GM21381 (cell line): ENCODE measurements at regions not wholly inside any gene's neighbourhood (a gene's known extent, or its start where the extent isn't known, plus 50 kb on each side); places are given as distances from the start of the nearest gene placed in this dataset.

Experiments used
- ATAC-seq: cut with Tn5 transposase; IDR thresholded peaks from one replicate; pipeline ENCODE4 v1.9.1; 2021; ENCODE audit warnings: mild to moderate bottlenecking, moderate library complexity; ENCODE audit not compliant: unreplicated experiment

- no peak for ATAC-seq
Observed at GRCh38 chr6:137434640-137435039, 59.6 kb downstream of the OLIG3 start.

DNA sequence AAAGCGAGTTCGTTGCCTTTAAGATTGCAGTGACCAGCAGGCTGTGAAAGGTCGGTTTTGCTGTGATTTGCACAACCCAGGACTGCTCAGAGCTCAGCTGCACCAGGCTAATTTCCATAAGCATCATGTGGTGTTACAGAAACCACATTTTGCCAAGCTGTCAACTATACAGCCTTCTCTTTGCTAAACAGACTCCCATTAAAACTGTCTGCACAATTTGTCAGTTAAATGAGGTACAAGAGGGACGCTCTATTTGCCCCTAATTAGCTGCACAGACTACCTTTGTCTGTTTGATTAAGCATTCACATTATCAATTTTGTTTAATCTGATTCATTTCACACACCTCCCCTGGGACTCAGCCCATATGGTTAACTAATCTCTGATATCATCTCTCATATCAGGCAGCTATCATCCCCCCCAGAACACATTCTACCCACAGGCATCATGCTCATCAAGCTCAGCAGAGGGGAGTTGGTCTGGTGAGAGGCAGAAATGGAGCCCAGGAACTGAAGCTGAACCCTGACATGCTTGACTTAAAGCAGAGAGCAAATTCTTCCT is 62.1 kb downstream of the OLIG3 start:
- ATAC-seq = no peak

- ATAC-seq = no peak
Observed at GRCh38 chr6:137430954-137431353, 63.2 kb downstream of the OLIG3 start.

GRCh38 chr6:137427656-137428290 is 66.4 kb downstream of the OLIG3 start:
- ATAC-seq = no peak

DNA sequence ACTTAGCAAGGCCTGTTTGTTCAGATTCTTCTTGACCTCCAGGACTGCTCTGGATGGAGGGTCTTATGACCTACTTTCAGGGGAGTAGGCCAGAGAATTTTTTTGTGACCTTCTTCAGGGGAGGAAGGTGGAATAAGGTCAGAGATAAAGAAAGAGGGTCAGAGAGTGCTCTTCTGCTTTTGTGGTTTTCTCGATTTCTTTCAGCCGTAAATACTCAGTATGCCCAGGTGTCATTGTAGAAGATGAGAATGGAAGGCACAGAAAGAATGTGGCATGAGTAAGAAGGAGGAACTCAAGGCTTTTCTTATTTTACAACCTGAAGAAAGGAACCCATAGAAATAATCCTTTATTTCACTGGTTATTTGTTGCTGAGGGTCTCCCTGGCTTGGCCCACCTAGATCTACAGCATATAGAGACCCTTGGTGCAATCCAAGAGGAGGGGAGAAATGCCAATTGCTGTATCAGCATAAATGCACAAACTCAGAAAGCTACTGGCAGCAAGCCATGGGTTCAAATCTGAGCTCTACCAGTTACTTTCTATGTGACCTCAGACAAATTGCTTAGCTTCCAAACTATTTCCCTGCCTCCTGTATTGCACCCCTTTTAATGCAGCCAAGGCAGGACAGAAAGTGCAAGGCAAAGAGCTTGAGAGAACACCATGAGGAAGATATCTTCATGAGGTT is 68.0 kb downstream of the OLIG3 start:
- no peak for ATAC-seq

- no peak for ATAC-seq
Observed at GRCh38 chr6:137424251-137424650, 69.9 kb downstream of the OLIG3 start.

GRCh38 chr6:137423451-137424168 is 70.6 kb downstream of the OLIG3 start:
- ATAC-seq = no peak

DNA sequence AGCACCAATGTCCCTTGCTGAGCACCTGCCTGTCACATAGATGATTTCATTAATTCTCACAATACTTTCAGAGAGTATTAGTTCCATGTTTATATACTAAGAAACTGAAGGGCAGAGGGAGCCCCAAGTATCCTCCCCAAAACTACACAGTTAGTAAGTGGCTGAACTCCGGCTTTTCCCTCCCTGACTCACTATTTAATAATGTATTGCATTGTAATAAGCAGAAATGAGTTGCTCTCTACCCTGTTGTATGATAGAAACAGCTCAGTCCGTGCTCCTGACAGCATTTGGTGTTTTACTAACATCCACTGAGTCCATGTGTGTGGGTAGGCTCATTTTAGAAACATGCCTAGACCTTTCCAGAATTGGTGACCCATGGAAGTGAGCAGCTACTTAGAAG is 76.8 kb downstream of the OLIG3 start:
- no peak for ATAC-seq

DNA sequence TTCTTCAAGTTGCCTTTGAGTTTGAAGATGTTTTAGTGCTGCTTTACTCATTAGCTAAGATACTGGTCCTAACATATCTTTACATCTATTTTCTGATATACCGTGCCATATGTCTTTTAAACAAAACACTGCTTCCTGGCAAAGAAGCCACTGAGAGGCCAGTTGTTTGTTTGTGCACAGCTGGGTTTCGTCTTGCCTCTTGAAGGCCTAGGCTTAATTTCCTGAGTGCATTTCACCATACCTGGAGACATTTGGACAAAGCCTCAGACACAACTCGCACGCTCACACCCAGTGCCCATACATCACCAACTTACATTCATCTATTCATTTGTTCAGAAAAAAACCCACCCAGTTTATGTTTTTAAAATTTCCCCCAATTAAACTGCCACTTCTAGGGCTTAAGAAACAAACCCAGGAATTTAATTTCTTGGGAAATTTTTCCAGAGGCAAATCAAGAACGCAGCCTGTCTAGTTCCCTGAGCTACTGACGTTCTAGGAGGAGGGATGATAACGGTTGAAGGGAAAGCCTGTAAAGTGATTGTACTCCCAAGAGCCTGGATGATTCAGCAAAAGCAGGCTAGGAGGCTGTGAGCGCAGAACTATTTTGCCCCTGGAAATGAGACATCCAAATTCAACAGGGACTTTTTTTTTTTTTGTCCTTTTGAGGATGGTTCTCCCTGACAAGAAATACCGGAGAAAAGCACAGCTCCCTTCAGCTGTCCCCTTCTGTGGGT is 77.7 kb downstream of the OLIG3 start:
- no peak for ATAC-seq

- ATAC-seq = no peak
Observed at GRCh38 chr6:137415834-137416190, 78.4 kb downstream of the OLIG3 start.

DNA sequence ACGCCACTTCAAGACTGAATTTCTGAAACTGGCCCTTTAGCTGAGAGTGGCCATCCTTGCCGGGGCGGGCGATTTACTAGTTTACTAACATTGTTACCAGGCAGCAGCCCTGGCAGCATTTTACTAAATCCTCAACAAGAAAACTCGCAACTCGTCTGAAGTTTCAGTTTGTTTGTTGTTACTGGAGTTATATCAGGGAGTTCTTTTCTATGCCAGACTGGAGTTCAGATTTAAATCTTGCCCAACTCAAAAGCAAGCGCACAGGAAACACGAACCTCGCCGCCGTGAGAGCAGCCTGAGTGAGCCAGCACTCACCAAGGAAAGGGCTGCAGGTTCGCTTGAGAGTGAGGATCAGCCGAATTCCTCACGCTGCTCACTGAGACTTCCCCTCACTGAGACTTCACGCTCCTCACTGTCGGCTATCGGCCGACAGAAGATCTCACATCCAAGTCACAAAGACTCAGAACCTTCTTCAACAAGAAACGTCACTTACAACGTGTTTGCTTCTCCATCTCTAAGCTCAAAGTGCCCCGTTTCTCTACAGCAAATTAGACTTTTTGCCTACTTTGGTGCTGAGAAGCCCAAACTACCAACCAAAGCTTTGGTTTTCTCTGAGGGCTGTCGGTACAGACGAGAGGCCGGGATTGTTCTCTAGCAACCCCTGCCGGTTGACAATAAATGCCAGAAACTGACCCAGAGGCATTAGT is 78.9 kb downstream of the OLIG3 start:
- ATAC-seq = peak; percentile 82

GRCh38 chr6:137414599-137414998 is 79.6 kb downstream of the OLIG3 start:
- no peak for ATAC-seq

- no peak for ATAC-seq
Observed at GRCh38 chr6:137413482-137413881, 80.7 kb downstream of the OLIG3 start.

GRCh38 chr6:137412562-137412961 is 81.6 kb downstream of the OLIG3 start:
- ATAC-seq = no peak

DNA sequence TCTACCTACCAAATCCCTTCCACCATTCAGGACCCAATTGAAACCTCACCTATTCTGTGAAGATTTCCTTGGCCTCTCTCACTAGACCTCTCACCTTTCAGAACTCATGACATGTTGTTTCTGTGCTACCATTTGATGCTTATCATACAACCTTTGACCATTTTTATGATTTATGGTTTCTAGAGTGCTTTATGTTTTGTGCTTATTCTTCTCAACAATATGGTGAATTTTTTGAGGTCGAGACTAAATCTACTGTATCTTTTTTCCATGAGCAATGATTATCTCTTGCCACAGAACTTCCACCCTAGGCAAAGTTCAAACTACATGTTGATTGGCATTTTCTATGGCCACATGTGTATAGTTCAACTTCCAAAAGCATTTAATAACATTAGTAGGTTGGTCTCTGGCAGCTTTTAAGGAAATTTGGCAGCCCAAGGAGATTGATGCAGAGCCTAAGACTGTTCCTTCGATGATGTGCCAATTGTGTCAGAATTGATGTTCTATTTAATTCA is 84.9 kb downstream of the OLIG3 start:
- no peak for ATAC-seq

GRCh38 chr6:137407816-137408215 is 86.4 kb downstream of the OLIG3 start:
- ATAC-seq = no peak

GRCh38 chr6:137405806-137406205 is 88.4 kb downstream of the OLIG3 start:
- no peak for ATAC-seq

GRCh38 chr6:137403855-137404254 is 90.3 kb downstream of the OLIG3 start:
- no peak for ATAC-seq

GRCh38 chr6:137403443-137403842 is 90.8 kb downstream of the OLIG3 start:
- no peak for ATAC-seq

GRCh38 chr6:137402143-137402680 is 92.0 kb downstream of the OLIG3 start:
- ATAC-seq = no peak
